H9 (cell line): ENCODE measurements at regions not wholly inside any gene's neighbourhood (a gene's known extent, or its start where the extent isn't known, plus 50 kb on each side); places are given as distances from the start of the nearest gene placed in this dataset.
A peak's percentile ranks its signal among the peaks of the same experiment; 100 is the strongest.

ENCODE experiments used
- DNase-seq: peaks from one replicate; pipeline ENCODE4 v3.0.0-alpha.2; 2017
- H2AFZ ChIP-seq: one replicate; pipeline ENCODE4 v1.6.1; 2013; ENCODE audit warnings: mild to moderate bottlenecking, low read length, control low read depth, moderate library complexity
- H2AK5ac ChIP-seq: 2 replicates; pipeline ENCODE4 v1.6.1; 2013; ENCODE audit warnings: low read length, control low read depth, mixed read lengths; ENCODE audit not compliant: insufficient read length
- H2BK120ac ChIP-seq: one replicate; pipeline ENCODE4 v1.6.1; 2013; ENCODE audit warnings: low read depth, mild to moderate bottlenecking, low read length, control low read depth, inconsistent platforms; ENCODE audit not compliant: poor library complexity, severe bottlenecking
- H2BK12ac ChIP-seq: 2 replicates; pipeline ENCODE4 v1.6.1; 2013; ENCODE audit warnings: low read length, control low read depth, mixed read lengths, low read depth; ENCODE audit not compliant: insufficient read length
- H2BK15ac ChIP-seq: 2 replicates; pipeline ENCODE4 v1.6.1; 2013; ENCODE audit warnings: low read depth, low read length, control low read depth
- H2BK20ac ChIP-seq: one replicate; pipeline ENCODE4 v1.6.1; 2013; ENCODE audit warnings: low read depth, mild to moderate bottlenecking, low read length, control low read depth, inconsistent platforms; ENCODE audit not compliant: poor library complexity, severe bottlenecking
- H2BK5ac ChIP-seq: 2 replicates; pipeline ENCODE4 v1.6.1; 2013; ENCODE audit warnings: low read length, control low read depth, mixed read lengths; ENCODE audit not compliant: insufficient read length
- H3K14ac ChIP-seq: 2 replicates; pipeline ENCODE4 v1.6.1; 2013; ENCODE audit warnings: low read length, control low read depth; ENCODE audit not compliant: insufficient read depth
- H3K18ac ChIP-seq: 2 replicates; pipeline ENCODE4 v1.6.1; 2013; ENCODE audit warnings: low read depth, mild to moderate bottlenecking, mixed read lengths, low read length, control low read depth; ENCODE audit not compliant: insufficient read length
- H3K23ac ChIP-seq: 2 replicates; pipeline ENCODE4 v1.6.1; 2013; ENCODE audit warnings: low read length, control low read depth, mixed read lengths, low read depth; ENCODE audit not compliant: insufficient read length
- H3K23me2 ChIP-seq: 2 replicates; pipeline ENCODE4 v1.6.1; 2013; ENCODE audit warnings: low read depth, mild to moderate bottlenecking, mixed read lengths, low read length, control low read depth; ENCODE audit not compliant: insufficient read length, poor library complexity, severe bottlenecking
- H3K27ac ChIP-seq: 2 replicates; pipeline ENCODE4 v1.5.1; 2013; ENCODE audit warnings: low read length, control low read depth, mixed read lengths, low read depth; ENCODE audit not compliant: insufficient read length
- H3K27me3 ChIP-seq: 2 replicates; pipeline ENCODE4 v1.6.1; 2013; ENCODE audit warnings: low read length, control low read depth, inconsistent platforms; ENCODE audit not compliant: insufficient read depth
- H3K4ac ChIP-seq: 2 replicates; pipeline ENCODE4 v1.6.1; 2013; ENCODE audit warnings: low read depth, mild to moderate bottlenecking, control low read depth, inconsistent platforms, low read length, moderate library complexity
- H3K4me1 ChIP-seq: 2 replicates; pipeline ENCODE4 v1.6.1; 2013; ENCODE audit warnings: low read length, control low read depth, inconsistent platforms; ENCODE audit not compliant: insufficient read depth
- H3K4me2 ChIP-seq: 2 replicates; pipeline ENCODE4 v1.6.1; 2013; ENCODE audit warnings: low read length, control low read depth, mixed read lengths; ENCODE audit not compliant: insufficient read length, insufficient read depth
- H3K56ac ChIP-seq: 2 replicates; pipeline ENCODE4 v1.6.1; 2013; ENCODE audit warnings: low read depth, mild to moderate bottlenecking, mixed read lengths, low read length, control low read depth; ENCODE audit not compliant: insufficient read length
- H3K79me1 ChIP-seq: 2 replicates; pipeline ENCODE4 v1.6.1; 2013; ENCODE audit warnings: low read depth, mild to moderate bottlenecking, moderate library complexity, low read length, control low read depth, inconsistent platforms; ENCODE audit not compliant: insufficient read depth, poor library complexity, severe bottlenecking
- H3K79me2 ChIP-seq: 2 replicates; pipeline ENCODE4 v1.6.1; 2013; ENCODE audit warnings: low read length, control low read depth, inconsistent platforms; ENCODE audit not compliant: insufficient read depth
- H3K9ac ChIP-seq: 2 replicates; pipeline ENCODE4 v1.6.1; 2013; ENCODE audit warnings: low read length, control low read depth, mixed read lengths; ENCODE audit not compliant: insufficient read length; ENCODE audit errors: extremely low read depth
- H3K9me3 ChIP-seq: one replicate; pipeline ENCODE4 v1.6.1; 2013; ENCODE audit warnings: low read depth, low read length, inconsistent platforms; ENCODE audit not compliant: control insufficient read depth
- H3T11ph ChIP-seq: one replicate; pipeline ENCODE4 v1.6.1; 2013; ENCODE audit warnings: mild to moderate bottlenecking, low read length, control low read depth, inconsistent platforms
- H4K20me1 ChIP-seq: one replicate; pipeline ENCODE4 v1.6.1; 2013; ENCODE audit not compliant: control insufficient read depth, insufficient read length, insufficient read depth
- H4K5ac ChIP-seq: 2 replicates; pipeline ENCODE4 v1.6.1; 2013; ENCODE audit warnings: low read depth, mild to moderate bottlenecking, mixed read lengths, low read length, control low read depth; ENCODE audit not compliant: insufficient read length
- H4K8ac ChIP-seq: replicated peaks from 2 replicates; pipeline ENCODE4 v1.6.1; 2013; ENCODE audit warnings: low read length, control low read depth, mixed read lengths, low read depth; ENCODE audit not compliant: insufficient read length
- H4K91ac ChIP-seq: 2 replicates; pipeline ENCODE4 v1.6.1; 2013; ENCODE audit warnings: low read depth, mild to moderate bottlenecking, moderate library complexity, mixed read lengths, low read length, control low read depth; ENCODE audit not compliant: insufficient read length
- H3K27ac Mint-ChIP-seq, 3 experiments: 2 replicates in 2 of 3; 3 replicates in 1 of 3; pipeline ENCODE4 v1.8.0; 2020 to 2021; ENCODE audit warnings: mixed read lengths in 3 of 3, mild to moderate bottlenecking in 1 of 3, moderate library complexity in 1 of 3
- H3K27me3 Mint-ChIP-seq: 2 replicates; pipeline ENCODE4 v1.8.0; 2021; ENCODE audit warnings: low read depth, mild to moderate bottlenecking, moderate library complexity, mixed read lengths
- H3K36me3 Mint-ChIP-seq, 3 experiments: 2 replicates in 2 of 3; 3 replicates in 1 of 3; pipeline ENCODE4 v1.8.0; 2020 to 2021; ENCODE audit warnings: low read depth in 3 of 3, mixed read lengths in 3 of 3; ENCODE audit not compliant: insufficient read depth in 1 of 3
- H3K4me1 Mint-ChIP-seq, 2 experiments: 2 replicates each; pipeline ENCODE4 v1.8.0; 2020; ENCODE audit warnings: mixed read lengths in 2 of 2
- H3K4me3 Mint-ChIP-seq, 2 experiments: 2 replicates in 1 of 2; 3 replicates in 1 of 2; pipeline ENCODE4 v1.8.0; 2020 to 2021; ENCODE audit warnings: mild to moderate bottlenecking in 2 of 2, mixed read lengths in 2 of 2, moderate library complexity in 1 of 2
- H3K9me3 Mint-ChIP-seq, 2 experiments: 2 replicates in 1 of 2; 3 replicates in 1 of 2; pipeline ENCODE4 v1.8.0; 2020; ENCODE audit warnings: mild to moderate bottlenecking in 2 of 2, mixed read lengths in 2 of 2, moderate library complexity in 1 of 2
- WGBS: extraction: QIAGEN DNeasy Blood & Tissue Kit; methylation state at CpG from one replicate; pipeline ENCODE4 v1.1.7; 2013; ENCODE audit warnings: missing lambda C conversion rate, low lambda C conversion rate, mixed read lengths; ENCODE audit not compliant: insufficient read length; ENCODE audit errors: extremely low coverage; 5-methylcytosine and 5-hydroxymethylcytosine counted together
- TF ChIP-seq, protein P1 (sequence below): fragments of 200-600 bp; sonication (generic); conservative IDR thresholded peaks from 3 replicates; pipeline ENCODE4 v1.8.0; 2021; ENCODE audit warnings: antibody characterized with exemption, mild to moderate bottlenecking

- Histone ChIP-seq H4K8ac (no peak overlapping the region), H3T11ph (no peak overlapping the region), H4K91ac (no peak overlapping the region), H2BK20ac (no peak overlapping the region), H3K14ac (no peak overlapping the region), H2BK15ac (no peak overlapping the region), H2AK5ac (no peak overlapping the region), H3K27ac (no peak overlapping the region), H3K23ac (no peak overlapping the region), H2BK5ac (no peak overlapping the region), H4K20me1 (no peaks in the 10 kb centered on the region), H3K18ac (no peak overlapping the region), H3K9ac (no peak overlapping the region), H3K56ac (no peak overlapping the region), H3K4ac (no peak overlapping the region), H3K4me2 (peak overlapping the region; percentile 64), H2BK12ac (no peak overlapping the region), H3K27me3 (peaks cover 44% of the 10 kb centered on the region), H4K5ac (no peak overlapping the region), H3K79me1 (no peaks in the 10 kb centered on the region), H2BK120ac (no peak overlapping the region), H3K9me3 (no peaks in the 10 kb centered on the region), H3K4me1 (peaks cover 11% of the 10 kb centered on the region), H3K79me2 (no peaks in the 10 kb centered on the region), H2AFZ (no peak overlapping the region), H3K23me2 (peaks cover 4% of the 10 kb centered on the region)
- Mint-ChIP-seq H3K36me3 (no peaks in the 10 kb centered on the region), H3K4me1 (peaks cover 81 to 85% of the 10 kb centered on the region in 2 experiments), H3K27ac (peak overlapping the region in 2 of 3 experiments; percentile 63 to 89; a peak in 3 of 7 replicates), H3K4me3 (peak overlapping the region in 1 of 2 experiments; percentile 68; a peak in 3 of 5 replicates), H3K9me3 (peaks cover 2 to 4% of the 10 kb centered on the region in 2 experiments; a peak in 2 of 5 replicates), H3K27me3 (peaks cover 2% of the 10 kb centered on the region)
- no peak for DNase-seq
- TF ChIP-seq, protein P1, sequence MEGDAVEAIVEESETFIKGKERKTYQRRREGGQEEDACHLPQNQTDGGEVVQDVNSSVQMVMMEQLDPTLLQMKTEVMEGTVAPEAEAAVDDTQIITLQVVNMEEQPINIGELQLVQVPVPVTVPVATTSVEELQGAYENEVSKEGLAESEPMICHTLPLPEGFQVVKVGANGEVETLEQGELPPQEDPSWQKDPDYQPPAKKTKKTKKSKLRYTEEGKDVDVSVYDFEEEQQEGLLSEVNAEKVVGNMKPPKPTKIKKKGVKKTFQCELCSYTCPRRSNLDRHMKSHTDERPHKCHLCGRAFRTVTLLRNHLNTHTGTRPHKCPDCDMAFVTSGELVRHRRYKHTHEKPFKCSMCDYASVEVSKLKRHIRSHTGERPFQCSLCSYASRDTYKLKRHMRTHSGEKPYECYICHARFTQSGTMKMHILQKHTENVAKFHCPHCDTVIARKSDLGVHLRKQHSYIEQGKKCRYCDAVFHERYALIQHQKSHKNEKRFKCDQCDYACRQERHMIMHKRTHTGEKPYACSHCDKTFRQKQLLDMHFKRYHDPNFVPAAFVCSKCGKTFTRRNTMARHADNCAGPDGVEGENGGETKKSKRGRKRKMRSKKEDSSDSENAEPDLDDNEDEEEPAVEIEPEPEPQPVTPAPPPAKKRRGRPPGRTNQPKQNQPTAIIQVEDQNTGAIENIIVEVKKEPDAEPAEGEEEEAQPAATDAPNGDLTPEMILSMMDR, result no peak
- no CpG with 5 or more reads among the region's 3 CpGs for WGBS
Observed at GRCh38 chr5:3122216-3122615, 370.7 kb upstream of the IRX2 start.
